Bronchial epithelial cell (primary cell): ENCODE measurements at regions not wholly inside any gene's neighbourhood (a gene's known extent, or its start where the extent isn't known, plus 50 kb on each side); places are given as distances from the start of the nearest gene placed in this dataset.

Experiments
- DNase-seq: peaks from one replicate; pipeline ENCODE4 v3.0.0-alpha.2; 2010; ENCODE audit warnings: low read depth
- FAIRE-seq: peaks from 2 replicates; lab custom pipeline; 2011; peaks lifted over from hg19 to GRCh38; lab: Jason Lieb, UNC
- H3K27me3 ChIP-seq: 2 replicates; pipeline ENCODE4 v1.5.1; 2011; ENCODE audit warnings: low read length; ENCODE audit not compliant: control insufficient read depth, insufficient read depth
- H3K36me3 ChIP-seq: 2 replicates; pipeline ENCODE4 v1.5.1; 2011; ENCODE audit warnings: low read length; ENCODE audit not compliant: control insufficient read depth, insufficient read depth
- H3K4me3 ChIP-seq: 2 replicates; pipeline ENCODE4 v1.5.1; 2011; ENCODE audit warnings: mild to moderate bottlenecking, low read depth, low read length, control low read depth
- TF ChIP-seq, protein P1 (sequence below): IDR thresholded peaks from 2 replicates; pipeline ENCODE4 v1.5.1; 2011; ENCODE audit warnings: mild to moderate bottlenecking, moderate library complexity, low read length, control low read depth, inconsistent platforms; ENCODE audit not compliant: insufficient read depth, severe bottlenecking

DNA sequence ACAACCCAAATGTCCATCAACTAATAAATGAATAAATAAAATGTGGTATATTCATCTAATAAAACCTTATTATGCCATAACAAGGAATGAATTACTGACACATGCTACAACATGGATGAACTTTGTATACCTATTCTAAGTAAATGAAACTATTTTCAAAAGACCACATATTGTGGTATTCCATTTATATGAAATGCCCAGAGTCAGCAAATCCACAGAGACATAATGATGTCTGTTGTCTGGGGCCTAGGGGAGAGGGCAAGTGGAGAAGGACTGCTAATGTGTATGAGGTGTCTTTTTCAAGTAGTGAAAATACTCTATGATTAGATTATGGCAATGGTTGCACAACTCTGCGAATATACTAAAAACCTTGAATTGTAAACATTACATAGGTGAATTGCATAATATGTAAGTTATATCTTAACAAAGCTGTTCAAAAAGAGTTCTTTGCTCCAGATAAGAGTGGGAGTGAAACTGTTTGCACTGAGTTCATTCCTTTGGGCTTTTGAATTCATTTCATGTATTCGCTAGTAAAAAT is 464.2 kb downstream of the NUF2 start:
- Histone ChIP-seq H3K27me3 (no peaks in the 10 kb centered on the region), H3K4me3 (no peak overlapping the region), H3K36me3 (no peaks in the 10 kb centered on the region)
- DNase-seq, result no peak
- TF ChIP-seq, protein P1, sequence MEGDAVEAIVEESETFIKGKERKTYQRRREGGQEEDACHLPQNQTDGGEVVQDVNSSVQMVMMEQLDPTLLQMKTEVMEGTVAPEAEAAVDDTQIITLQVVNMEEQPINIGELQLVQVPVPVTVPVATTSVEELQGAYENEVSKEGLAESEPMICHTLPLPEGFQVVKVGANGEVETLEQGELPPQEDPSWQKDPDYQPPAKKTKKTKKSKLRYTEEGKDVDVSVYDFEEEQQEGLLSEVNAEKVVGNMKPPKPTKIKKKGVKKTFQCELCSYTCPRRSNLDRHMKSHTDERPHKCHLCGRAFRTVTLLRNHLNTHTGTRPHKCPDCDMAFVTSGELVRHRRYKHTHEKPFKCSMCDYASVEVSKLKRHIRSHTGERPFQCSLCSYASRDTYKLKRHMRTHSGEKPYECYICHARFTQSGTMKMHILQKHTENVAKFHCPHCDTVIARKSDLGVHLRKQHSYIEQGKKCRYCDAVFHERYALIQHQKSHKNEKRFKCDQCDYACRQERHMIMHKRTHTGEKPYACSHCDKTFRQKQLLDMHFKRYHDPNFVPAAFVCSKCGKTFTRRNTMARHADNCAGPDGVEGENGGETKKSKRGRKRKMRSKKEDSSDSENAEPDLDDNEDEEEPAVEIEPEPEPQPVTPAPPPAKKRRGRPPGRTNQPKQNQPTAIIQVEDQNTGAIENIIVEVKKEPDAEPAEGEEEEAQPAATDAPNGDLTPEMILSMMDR, result no peak
- no peak for FAIRE-seq

DNA sequence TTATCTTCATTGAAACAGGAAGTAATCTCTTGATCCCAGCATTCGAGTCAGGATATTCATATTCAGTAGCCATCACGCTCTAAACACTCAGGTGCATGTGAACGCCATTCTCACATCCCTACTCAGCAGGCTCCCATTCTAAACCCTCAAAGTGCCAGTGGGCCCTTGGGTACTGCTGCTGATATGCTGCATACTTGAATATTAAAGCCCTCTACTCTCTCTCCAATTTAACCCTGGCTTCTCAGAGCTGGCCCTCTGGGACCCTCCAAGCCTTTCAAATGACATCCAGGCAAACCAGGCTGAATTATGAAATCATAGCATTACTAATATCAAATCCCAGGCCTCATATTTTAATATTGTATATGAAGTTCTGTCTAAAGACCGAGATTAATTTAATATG is 468.2 kb downstream of the NUF2 start:
- Histone ChIP-seq H3K4me3 (no peak overlapping the region), H3K27me3 (no peaks in the 10 kb centered on the region), H3K36me3 (no peaks in the 10 kb centered on the region)
- FAIRE-seq (no peak), DNase-seq (no peak)
- TF ChIP-seq, protein P1, result no peak

DNA sequence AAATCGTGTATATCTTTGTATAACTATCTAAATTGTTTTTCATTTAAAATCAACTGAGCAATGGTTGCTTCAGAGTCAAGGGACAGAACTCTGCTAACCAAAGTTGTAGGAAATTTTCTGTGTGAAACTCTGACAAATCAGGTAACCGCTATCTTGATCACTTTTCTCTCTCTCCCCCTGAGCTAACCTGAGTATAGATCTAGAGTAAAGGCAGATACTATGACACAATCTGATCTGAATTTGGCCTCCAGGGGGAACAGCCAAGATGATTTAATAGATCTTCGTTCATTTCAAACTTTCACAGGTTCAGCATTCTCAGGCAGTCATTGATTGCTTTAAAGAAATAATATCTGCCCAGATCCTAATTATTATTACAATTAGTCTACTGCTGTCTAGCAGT is 472.8 kb downstream of the NUF2 start:
- H3K36me3 ChIP-seq, result no peaks in the 10 kb centered on the region
- H3K4me3 ChIP-seq, result no peak overlapping the region
- FAIRE-seq (no peak), DNase-seq (peak; percentile 25)
- TF ChIP-seq, protein P1, result no peak
- H3K27me3 ChIP-seq, result no peaks in the 10 kb centered on the region

DNA sequence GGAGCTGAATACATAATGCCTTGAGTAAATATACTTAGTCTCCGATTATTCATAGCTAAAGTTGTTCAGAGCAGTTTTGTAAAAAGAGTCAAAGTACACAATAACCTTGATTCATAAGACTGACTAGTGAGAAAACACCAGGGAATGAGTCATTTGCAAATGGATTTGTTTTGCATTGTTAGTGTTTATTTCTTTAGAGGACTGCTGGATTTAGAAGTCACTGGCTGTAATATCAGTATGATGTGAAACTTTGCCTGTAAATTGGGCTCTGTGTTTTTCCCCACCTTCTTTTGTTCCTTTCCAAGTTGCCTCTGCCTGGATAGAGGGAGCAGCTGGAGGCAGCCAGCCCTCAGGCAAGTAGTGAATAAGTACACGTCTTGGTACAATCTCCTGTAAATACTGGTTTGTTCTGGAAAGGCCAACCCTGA is 474.7 kb downstream of the NUF2 start:
- TF ChIP-seq, protein P1, result no peak
- Histone ChIP-seq H3K27me3 (no peaks in the 10 kb centered on the region), H3K4me3 (no peak overlapping the region), H3K36me3 (no peaks in the 10 kb centered on the region)
- DNase-seq (peak; percentile 93), FAIRE-seq (no peak)

DNA sequence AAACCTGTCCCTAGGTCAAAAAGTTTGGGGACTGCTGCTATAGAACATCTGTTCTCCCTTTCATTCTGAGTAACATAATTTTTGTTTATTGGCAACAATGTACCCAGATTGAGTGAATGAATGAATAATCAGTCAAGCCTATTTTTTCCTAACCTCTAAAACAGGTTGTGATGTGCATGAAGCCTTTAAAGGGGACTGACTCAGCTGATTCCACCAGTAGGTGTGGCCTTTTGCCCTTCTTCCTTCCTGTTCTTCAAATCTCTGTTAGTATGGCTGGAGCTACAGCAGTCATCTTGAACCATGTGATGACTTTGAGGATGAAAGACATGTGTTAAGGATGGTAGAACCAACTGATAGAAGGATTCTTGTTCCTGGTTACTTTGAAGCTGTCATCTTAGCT is 476.1 kb downstream of the NUF2 start:
- no peaks in the 10 kb centered on the region for H3K36me3 ChIP-seq
- peak; percentile 58 for DNase-seq
- H3K27me3 ChIP-seq, result no peaks in the 10 kb centered on the region
- no peak overlapping the region for H3K4me3 ChIP-seq
- TF ChIP-seq, protein P1, result no peak
- no peak for FAIRE-seq

DNA sequence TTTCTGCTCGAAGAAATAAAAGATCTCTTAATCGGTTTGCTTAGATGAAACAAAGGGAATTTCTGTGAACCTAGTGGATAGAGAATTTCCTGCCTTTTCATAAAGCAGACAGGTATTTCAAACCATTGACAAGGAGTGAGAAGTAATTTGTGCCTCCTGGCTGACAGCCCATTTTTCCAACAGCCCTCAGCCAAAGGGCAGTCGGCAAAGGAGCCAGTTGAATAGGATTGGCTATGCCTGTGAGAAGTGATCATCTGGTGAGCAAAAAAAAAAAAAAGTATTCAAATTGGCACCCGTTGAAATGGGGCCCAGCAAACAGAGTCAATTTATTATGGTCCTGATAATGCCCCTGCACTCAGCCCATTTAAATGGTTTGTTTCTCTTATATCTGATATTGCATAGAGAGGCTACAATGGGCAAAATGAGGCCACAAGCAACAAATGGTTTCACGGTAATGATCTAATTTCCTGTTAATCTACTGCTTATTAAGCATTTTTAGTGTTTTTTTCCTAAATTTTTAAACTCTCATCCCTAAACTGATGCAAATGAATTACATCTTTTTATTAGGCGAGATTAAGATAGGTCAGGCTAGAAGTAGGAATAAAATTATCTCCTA is 477.5 kb downstream of the NUF2 start:
- TF ChIP-seq, protein P1, result no peak
- FAIRE-seq (no peak), DNase-seq (no peak)
- H3K36me3 ChIP-seq, result no peaks in the 10 kb centered on the region
- H3K4me3 ChIP-seq, result no peak overlapping the region
- no peaks in the 10 kb centered on the region for H3K27me3 ChIP-seq
